CD4-positive, alpha-beta T cell treated with Interferon alpha-2 for 1 hour (primary cell): ENCODE measurements at regions not wholly inside any gene's neighbourhood (a gene's known extent, or its start where the extent isn't known, plus 50 kb on each side); places are given as distances from the start of the nearest gene placed in this dataset.
"Not testable (repeated sequence)": the region's sequence is repeated elsewhere in the genome, so short reads cannot be mapped to it uniquely, and the experiment has no call there.

Experiments used
- DNase-seq, 2 donors: peaks; one replicate each; pipeline ENCODE4 v3.0.0-alpha.2; 2020 to 2022

GRCh38 chr9:94191706-94192105 lies 67.4 kb upstream of the ZNF169 start:
- DNase-seq, result not testable (repeated sequence)

- DNase-seq, result no peak
Measured at GRCh38 chr9:94198414-94198813, 60.7 kb upstream of the ZNF169 start.

- no peak for DNase-seq
Measured at GRCh38 chr9:94199776-94200175, 59.3 kb upstream of the ZNF169 start.

- DNase-seq, result no peak
Measured at GRCh38 chr9:94204174-94204573, 54.9 kb upstream of the ZNF169 start.

GRCh38 chr9:94207781-94208180 lies 51.3 kb upstream of the ZNF169 start:
- DNase-seq, result no peak
